Fibroblast of lung (primary cell): ENCODE measurements at regions not wholly inside any gene's neighbourhood (a gene's known extent, or its start where the extent isn't known, plus 50 kb on each side); places are given as distances from the start of the nearest gene placed in this dataset.

ENCODE experiments used
- DNase-seq, 2 donors: peaks; one replicate each; pipeline versions ENCODE4 v3.0.0 to v3.0.0-alpha.2; 2010; ENCODE audit warnings: low read depth in 2 of 2
- H2AFZ ChIP-seq: 2 replicates; pipeline ENCODE4 v1.5.1; 2012; ENCODE audit warnings: low read length, control low read depth, inconsistent platforms
- H3K27ac ChIP-seq: 2 replicates; pipeline ENCODE4 v1.5.1; 2011; ENCODE audit warnings: low read length, control low read depth; ENCODE audit not compliant: insufficient read depth
- H3K27me3 ChIP-seq: 2 replicates; pipeline ENCODE4 v1.5.1; 2011; ENCODE audit warnings: mild to moderate bottlenecking, low read length; ENCODE audit not compliant: control insufficient read depth, insufficient read depth
- H3K36me3 ChIP-seq: 2 replicates; pipeline ENCODE4 v1.5.1; 2011; ENCODE audit warnings: low read length; ENCODE audit not compliant: control insufficient read depth, insufficient read depth
- H3K4me1 ChIP-seq: 2 replicates; pipeline ENCODE4 v1.5.1; 2011; ENCODE audit warnings: low read length; ENCODE audit not compliant: control insufficient read depth, insufficient read depth; ENCODE audit errors: extremely low read depth
- H3K4me2 ChIP-seq: 2 replicates; pipeline ENCODE4 v1.5.1; 2011; ENCODE audit warnings: low read length, control low read depth; ENCODE audit not compliant: insufficient read depth; ENCODE audit errors: extremely low read depth
- H3K4me3 ChIP-seq, 4 experiments: fragments of 200-600 bp in 1 of 4; sonication (generic) in 1 of 4; replicated peaks in 1 of 4; 2 replicates each; pipeline ENCODE4 v1.5.1; 2011 to 2016; ENCODE audit warnings: low read length in 4 of 4, low read depth in 3 of 4, mild to moderate bottlenecking in 3 of 4, control low read depth in 2 of 4, inconsistent platforms in 1 of 4, mixed read lengths in 1 of 4; ENCODE audit not compliant: insufficient read depth in 1 of 4; ENCODE audit errors: control extremely low read depth in 1 of 4
- H3K79me2 ChIP-seq: 2 replicates; pipeline ENCODE4 v1.5.1; 2012; ENCODE audit warnings: mild to moderate bottlenecking, low read length, inconsistent platforms; ENCODE audit not compliant: control insufficient read depth, insufficient read depth
- H3K9ac ChIP-seq: 2 replicates; pipeline ENCODE4 v1.5.1; 2011; ENCODE audit warnings: mild to moderate bottlenecking, low read length, control low read depth; ENCODE audit not compliant: insufficient read depth
- H3K9me3 ChIP-seq: 2 replicates; pipeline ENCODE4 v1.5.1; 2012; ENCODE audit warnings: low read depth, low read length; ENCODE audit not compliant: control insufficient read depth, insufficient read depth
- H4K20me1 ChIP-seq: 2 replicates; pipeline ENCODE4 v1.5.1; 2011; ENCODE audit warnings: low read length; ENCODE audit not compliant: control insufficient read depth, insufficient read depth; ENCODE audit errors: extremely low read depth
- EZH2 ChIP-seq: IDR thresholded peaks from 2 replicates; pipeline ENCODE4 v1.5.1; 2012; ENCODE audit warnings: low read length, control low read depth, mild to moderate bottlenecking; ENCODE audit errors: missing control alignments
- TF ChIP-seq, protein P1 (sequence below), 2 donors: IDR thresholded peaks in 1 of 2; conservative IDR thresholded peaks in 1 of 2; 1 replicate in 1 of 2; 2 replicates in 1 of 2; pipeline ENCODE4 v1.5.1; 2011 to 2012; ENCODE audit warnings: low read length in 2 of 2, control low read depth in 1 of 2, inconsistent platforms in 1 of 2, low read depth in 1 of 2, mild to moderate bottlenecking in 1 of 2

DNA sequence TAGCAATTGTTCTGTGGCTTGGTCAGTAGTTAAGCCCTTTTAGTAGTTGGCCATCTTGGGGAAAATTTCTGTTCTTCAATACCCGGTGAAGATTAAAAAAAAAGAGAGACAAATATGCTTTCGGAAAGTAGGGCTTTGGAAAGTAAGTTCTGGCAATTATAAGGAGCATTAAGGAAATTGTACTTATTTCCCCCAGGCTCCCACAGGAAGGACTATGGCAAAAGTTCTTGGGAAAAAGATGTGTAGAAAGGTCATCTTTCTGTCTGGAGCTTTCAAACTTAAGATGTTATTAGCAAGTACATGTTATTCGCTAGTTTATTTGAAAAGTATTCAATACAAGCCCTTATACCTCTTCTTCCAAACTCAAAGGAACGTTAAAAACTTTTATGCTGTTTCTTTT, 144.5 kb downstream of the MTX2 start:
- TF ChIP-seq, protein P1, sequence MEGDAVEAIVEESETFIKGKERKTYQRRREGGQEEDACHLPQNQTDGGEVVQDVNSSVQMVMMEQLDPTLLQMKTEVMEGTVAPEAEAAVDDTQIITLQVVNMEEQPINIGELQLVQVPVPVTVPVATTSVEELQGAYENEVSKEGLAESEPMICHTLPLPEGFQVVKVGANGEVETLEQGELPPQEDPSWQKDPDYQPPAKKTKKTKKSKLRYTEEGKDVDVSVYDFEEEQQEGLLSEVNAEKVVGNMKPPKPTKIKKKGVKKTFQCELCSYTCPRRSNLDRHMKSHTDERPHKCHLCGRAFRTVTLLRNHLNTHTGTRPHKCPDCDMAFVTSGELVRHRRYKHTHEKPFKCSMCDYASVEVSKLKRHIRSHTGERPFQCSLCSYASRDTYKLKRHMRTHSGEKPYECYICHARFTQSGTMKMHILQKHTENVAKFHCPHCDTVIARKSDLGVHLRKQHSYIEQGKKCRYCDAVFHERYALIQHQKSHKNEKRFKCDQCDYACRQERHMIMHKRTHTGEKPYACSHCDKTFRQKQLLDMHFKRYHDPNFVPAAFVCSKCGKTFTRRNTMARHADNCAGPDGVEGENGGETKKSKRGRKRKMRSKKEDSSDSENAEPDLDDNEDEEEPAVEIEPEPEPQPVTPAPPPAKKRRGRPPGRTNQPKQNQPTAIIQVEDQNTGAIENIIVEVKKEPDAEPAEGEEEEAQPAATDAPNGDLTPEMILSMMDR (conservative IDR thresholded peaks at IDR 0.05 in 1 of 2, IDR thresholded peaks at IDR 0.05 in 1 of 2; ENCODE audit: low read depth in 1 of 2, low read length in 2 of 2) = no peak
- no peak for TF ChIP-seq EZH2
- Histone ChIP-seq H3K36me3 (no peaks in the 10 kb centered on the region), H2AFZ (no peak overlapping the region)

GRCh38 chr2:176414641-176415040, 145.4 kb downstream of the MTX2 start:
- H3K9me3 ChIP-seq = no peaks in the 10 kb centered on the region
- H3K79me2 ChIP-seq = no peaks in the 10 kb centered on the region
- TF ChIP-seq EZH2 = no peak
- TF ChIP-seq, protein P1 (conservative IDR thresholded peaks at IDR 0.05 in 1 of 2, IDR thresholded peaks at IDR 0.05 in 1 of 2; ENCODE audit: low read depth in 1 of 2, low read length in 2 of 2) = no peak
- no peaks in the 10 kb centered on the region for H3K27me3 ChIP-seq
- H3K36me3 ChIP-seq = no peaks in the 10 kb centered on the region
- DNase-seq = no peak
- H4K20me1 ChIP-seq = no peaks in the 10 kb centered on the region
- no peak overlapping the region for H3K4me2 ChIP-seq
- no peak overlapping the region for H3K4me3 ChIP-seq
- H3K27ac ChIP-seq = no peak overlapping the region
- H3K9ac ChIP-seq = no peak overlapping the region
- H3K4me1 ChIP-seq = no peaks in the 10 kb centered on the region
- no peak overlapping the region for H2AFZ ChIP-seq

More for the DNA sequence above, 144.5 kb downstream of the MTX2 start:
- no peaks in the 10 kb centered on the region for H3K27me3 ChIP-seq
- H4K20me1 ChIP-seq = no peaks in the 10 kb centered on the region
- no peak overlapping the region for H3K9ac ChIP-seq
- no peak overlapping the region for H3K27ac ChIP-seq
- no peaks in the 10 kb centered on the region for H3K4me1 ChIP-seq
- H3K4me3 ChIP-seq = no peak overlapping the region
- H3K9me3 ChIP-seq = no peaks in the 10 kb centered on the region
- no peak for DNase-seq
- H3K79me2 ChIP-seq = no peaks in the 10 kb centered on the region
- no peak overlapping the region for H3K4me2 ChIP-seq

DNA sequence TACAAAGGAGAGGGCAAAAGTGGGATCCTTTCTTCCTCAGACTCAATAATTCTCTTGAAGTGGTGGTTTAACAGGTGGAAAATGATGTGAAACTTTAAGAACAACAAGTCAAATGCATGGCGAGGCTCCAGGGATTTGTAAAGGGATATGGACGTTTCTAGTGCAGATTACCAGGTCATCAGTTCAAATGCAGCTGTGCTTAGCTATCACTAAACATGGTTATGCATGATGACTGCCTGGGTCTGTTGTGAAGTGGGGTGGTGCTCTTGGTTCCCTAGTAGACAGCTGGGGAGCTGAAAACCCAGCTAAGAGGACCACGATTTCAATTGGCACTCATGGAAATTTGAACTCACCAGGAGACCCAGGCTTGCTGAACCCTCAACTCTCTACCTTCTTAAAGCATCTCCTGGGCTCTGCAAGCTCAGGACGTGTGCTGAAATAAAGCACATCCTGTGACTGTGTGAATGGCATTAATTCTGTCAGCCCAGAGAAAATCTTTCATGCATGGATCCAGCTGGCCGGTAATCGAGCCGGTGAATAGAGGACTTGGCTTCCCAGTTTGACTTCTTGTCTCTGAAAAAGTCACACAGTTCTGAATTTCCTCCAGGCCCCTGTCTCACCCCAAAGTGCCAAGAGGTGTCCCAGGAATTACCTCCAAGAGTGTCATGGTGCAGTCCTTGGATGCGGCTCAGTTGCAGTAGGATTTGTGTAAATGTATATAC, 146.1 kb downstream of the MTX2 start:
- H3K79me2 ChIP-seq = no peaks in the 10 kb centered on the region
- H3K27me3 ChIP-seq = no peaks in the 10 kb centered on the region
- TF ChIP-seq, protein P1 (conservative IDR thresholded peaks at IDR 0.05 in 1 of 2, IDR thresholded peaks at IDR 0.05 in 1 of 2; ENCODE audit: low read depth in 1 of 2, low read length in 2 of 2) = no peak
- no peak for TF ChIP-seq EZH2
- H3K4me2 ChIP-seq = no peak overlapping the region
- H3K36me3 ChIP-seq = no peaks in the 10 kb centered on the region
- H3K9ac ChIP-seq = no peak overlapping the region
- no peak overlapping the region for H3K27ac ChIP-seq
- H4K20me1 ChIP-seq = no peaks in the 10 kb centered on the region
- no peak overlapping the region for H2AFZ ChIP-seq
- H3K9me3 ChIP-seq = no peaks in the 10 kb centered on the region
- DNase-seq = no peak
- no peak overlapping the region for H3K4me3 ChIP-seq
- H3K4me1 ChIP-seq = no peaks in the 10 kb centered on the region
